GM23338 (cell line): ENCODE measurements at regions not wholly inside any gene's neighbourhood (a gene's known extent, or its start where the extent isn't known, plus 50 kb on each side); places are given as distances from the start of the nearest gene placed in this dataset.

Experiments
- ATAC-seq: fragments of 200-7000 bp; cut with Tn5 transposase; 3 replicates; pipeline ENCODE4 v1.9.1; 2020
- DNase-seq: peaks from one replicate; pipeline ENCODE4 v3.0.0-alpha.2; 2015; ENCODE audit warnings: low spot score
- H2AFZ ChIP-seq: fragments of 200-600 bp; sonication (generic); 2 replicates; pipeline ENCODE4 v1.8.0; 2016; ENCODE audit warnings: antibody characterized with exemption, mild to moderate bottlenecking, moderate library complexity
- H3F3A ChIP-seq: fragments of 200-600 bp; sonication (generic); replicated peaks from 2 replicates; pipeline ENCODE4 v1.8.0; 2017; ENCODE audit warnings: antibody characterized with exemption, mixed run types, low read depth
- H3K27ac ChIP-seq: fragments of 200-600 bp; sonication (generic); 2 replicates; pipeline ENCODE4 v1.6.1; 2016; ENCODE audit warnings: low read depth
- H3K27me3 ChIP-seq: fragments of 200-600 bp; sonication (generic); 2 replicates; pipeline ENCODE4 v1.8.0; 2016; ENCODE audit warnings: mild to moderate bottlenecking, mixed run types, moderate library complexity; ENCODE audit not compliant: insufficient read depth
- H3K36me3 ChIP-seq: fragments of 200-600 bp; sonication (generic); 2 replicates; pipeline ENCODE4 v1.8.0; 2016; ENCODE audit warnings: mild to moderate bottlenecking; ENCODE audit not compliant: insufficient read depth
- H3K4me1 ChIP-seq: fragments of 200-600 bp; sonication (generic); 2 replicates; pipeline ENCODE4 v1.8.0; 2016; ENCODE audit warnings: mild to moderate bottlenecking, moderate library complexity; ENCODE audit not compliant: insufficient read depth
- H3K4me2 ChIP-seq: fragments of 200-600 bp; sonication (generic); 2 replicates; pipeline ENCODE4 v1.7.1; 2017; ENCODE audit warnings: mixed run types
- H3K4me3 ChIP-seq: fragments of 200-600 bp; sonication (generic); 2 replicates; pipeline ENCODE4 v1.6.1; 2016; ENCODE audit warnings: mixed run types
- H3K79me2 ChIP-seq: fragments of 200-600 bp; sonication (generic); replicated peaks from 2 replicates; pipeline ENCODE4 v1.8.0; 2017; ENCODE audit warnings: mild to moderate bottlenecking; ENCODE audit not compliant: insufficient read depth
- H3K9me2 ChIP-seq: fragments of 200-600 bp; sonication (generic); 2 replicates; pipeline ENCODE4 v1.8.0; 2017; ENCODE audit not compliant: insufficient read depth
- H4K20me1 ChIP-seq: fragments of 200-600 bp; sonication (generic); replicated peaks from 2 replicates; pipeline ENCODE4 v1.8.0; 2017; ENCODE audit warnings: mild to moderate bottlenecking; ENCODE audit not compliant: insufficient read depth
- H3K27ac Mint-ChIP-seq: 2 replicates; pipeline ENCODE4 v1.8.0; 2020; ENCODE audit warnings: inconsistent platforms, mild to moderate bottlenecking, moderate library complexity, mixed read lengths
- H3K27me3 Mint-ChIP-seq: 3 replicates; pipeline ENCODE4 v1.8.0; 2022; ENCODE audit warnings: low read depth, mild to moderate bottlenecking, moderate library complexity, mixed read lengths, inconsistent platforms; ENCODE audit not compliant: insufficient read depth, poor library complexity
- H3K36me3 Mint-ChIP-seq: 3 replicates; pipeline ENCODE4 v1.8.0; 2021; ENCODE audit warnings: low read depth, mild to moderate bottlenecking, inconsistent platforms, moderate library complexity, mixed read lengths
- H3K4me1 Mint-ChIP-seq: 3 replicates; pipeline ENCODE4 v1.8.0; 2020; ENCODE audit warnings: mild to moderate bottlenecking, inconsistent platforms, mixed read lengths
- H3K4me3 Mint-ChIP-seq: 3 replicates; pipeline ENCODE4 v1.8.0; 2021; ENCODE audit warnings: moderate library complexity, mild to moderate bottlenecking, inconsistent platforms, mixed read lengths
- H3K9me3 Mint-ChIP-seq: 3 replicates; pipeline ENCODE4 v1.8.0; 2020; ENCODE audit warnings: moderate library complexity, mild to moderate bottlenecking, inconsistent platforms, mixed read lengths
- CREB1 ChIP-seq: fragments of 250-450 bp; sonication (Bioruptor Pico); IDR thresholded peaks from 2 replicates; pipeline ENCODE4 v1.5.0; 2020; ENCODE audit warnings: low read depth, mild to moderate bottlenecking, moderate library complexity
- EZH2 ChIP-seq: fragments of 200-600 bp; sonication (generic); IDR thresholded peaks from one replicate; pipeline ENCODE4 v1.8.0; 2017; ENCODE audit warnings: antibody characterized with exemption, mild to moderate bottlenecking, low read depth; ENCODE audit not compliant: unreplicated experiment
- EZH2phosphoT487 ChIP-seq: fragments of 200-600 bp; sonication (generic); IDR thresholded peaks from one replicate; pipeline ENCODE4 v1.8.1; 2018; ENCODE audit warnings: antibody characterized with exemption; ENCODE audit not compliant: unreplicated experiment
- JUNB ChIP-seq: IDR thresholded peaks from one replicate; pipeline ENCODE4 v1.6.1; 2016; ENCODE audit warnings: antibody characterized with exemption; ENCODE audit not compliant: unreplicated experiment
- NANOG ChIP-seq: IDR thresholded peaks from 2 replicates; pipeline ENCODE4 v1.6.1; 2016; ENCODE audit warnings: antibody characterized with exemption, borderline replicate concordance
- POLR2AphosphoS5 ChIP-seq: IDR thresholded peaks from 2 replicates; pipeline ENCODE4 v1.6.1; 2016; ENCODE audit warnings: antibody characterized with exemption, low read depth
- STAT1 ChIP-seq: IDR thresholded peaks from one replicate; pipeline ENCODE4 v1.6.1; 2016; ENCODE audit warnings: antibody characterized with exemption; ENCODE audit not compliant: unreplicated experiment
- ZNF114 ChIP-seq: fragments of 250-450 bp; sonication (Bioruptor Pico); IDR thresholded peaks from 2 replicates; pipeline ENCODE4 v1.5.0; 2020; ENCODE audit warnings: mild to moderate bottlenecking, moderate library complexity
- ZNF331 ChIP-seq: fragments of 250-450 bp; sonication (Bioruptor Pico); IDR thresholded peaks from 2 replicates; pipeline ENCODE4 v1.5.0; 2020; ENCODE audit warnings: low read depth, mild to moderate bottlenecking, moderate library complexity
- TF ChIP-seq, protein P1 (sequence below): fragments of 250-450 bp; sonication (Bioruptor Pico); IDR thresholded peaks from 2 replicates; pipeline ENCODE4 v1.5.0; 2020; ENCODE audit warnings: mild to moderate bottlenecking, moderate library complexity
- TF ChIP-seq, protein P2 (sequence below): IDR thresholded peaks from 2 replicates; pipeline ENCODE4 v1.6.1; 2016; ENCODE audit warnings: antibody characterized with exemption
- TF ChIP-seq, protein P3 (sequence below), 2 experiments: fragments of 200-600 bp in 1 of 2; sonication (generic) in 1 of 2; conservative IDR thresholded peaks; 2 replicates each; pipeline versions ENCODE4 v1.5.1 to v1.6.1; 2016 to 2017; ENCODE audit warnings: antibody characterized with exemption in 2 of 2, low read depth in 2 of 2, mild to moderate bottlenecking in 2 of 2, moderate library complexity in 1 of 2
- TF ChIP-seq, protein P4 (sequence below): IDR thresholded peaks from one replicate; pipeline ENCODE4 v1.6.1; 2018; ENCODE audit warnings: antibody characterized with exemption; ENCODE audit not compliant: unreplicated experiment

DNA sequence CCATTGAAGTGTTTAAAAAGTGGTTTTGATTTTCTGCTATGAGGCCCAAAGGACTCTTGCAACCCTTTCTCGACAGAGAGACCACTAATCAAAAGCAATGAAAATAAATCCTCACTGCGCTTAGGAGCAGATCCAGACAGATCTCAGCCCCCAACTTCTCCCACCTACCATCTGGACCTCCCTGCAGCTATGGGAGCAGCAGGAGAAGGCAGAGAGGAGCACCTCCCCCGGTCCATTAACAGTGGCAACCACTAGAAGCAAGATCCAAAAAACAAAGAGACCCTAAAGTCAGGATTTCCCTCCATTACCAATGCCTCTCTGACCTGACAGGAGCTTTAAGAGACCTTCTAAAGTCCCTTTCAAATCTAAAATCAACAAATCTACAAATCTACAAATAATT, 99.0 kb upstream of the LSM8 start:
- ATAC-seq: peak; percentile 62; the same call in 2 of the 3 replicates
- no peaks in the 10 kb centered on the region for H3F3A ChIP-seq

More for the DNA sequence above, 99.0 kb upstream of the LSM8 start:
- Mint-ChIP-seq H3K27ac (0 out of 2 replicates have a peak overlapping the region, but pooled peaks have one; percentile 60), H3K36me3 (no peaks in the 10 kb centered on the region), H3K4me3 (no peak overlapping the region), H3K27me3 (peaks cover 4% of the 10 kb centered on the region), H3K9me3 (no peaks in the 10 kb centered on the region; the same call in 2 of the 3 replicates), H3K4me1 (peaks cover 15% of the 10 kb centered on the region)
- Histone ChIP-seq H3K36me3 (no peaks in the 10 kb centered on the region), H3K4me1 (no peaks in the 10 kb centered on the region), H3K4me3 (no peak overlapping the region), H2AFZ (peak overlapping the region; percentile 19; the same call in 1 of the 2 replicates), H3K27me3 (no peaks in the 10 kb centered on the region), H3K9me2 (no peaks in the 10 kb centered on the region), H4K20me1 (no peaks in the 10 kb centered on the region), H3K79me2 (no peaks in the 10 kb centered on the region), H3K4me2 (no peak overlapping the region), H3K27ac (no peak overlapping the region)
- DNase-seq: peak; percentile 11
- no peak for TF ChIP-seq JUNB
- TF ChIP-seq, protein P1, sequence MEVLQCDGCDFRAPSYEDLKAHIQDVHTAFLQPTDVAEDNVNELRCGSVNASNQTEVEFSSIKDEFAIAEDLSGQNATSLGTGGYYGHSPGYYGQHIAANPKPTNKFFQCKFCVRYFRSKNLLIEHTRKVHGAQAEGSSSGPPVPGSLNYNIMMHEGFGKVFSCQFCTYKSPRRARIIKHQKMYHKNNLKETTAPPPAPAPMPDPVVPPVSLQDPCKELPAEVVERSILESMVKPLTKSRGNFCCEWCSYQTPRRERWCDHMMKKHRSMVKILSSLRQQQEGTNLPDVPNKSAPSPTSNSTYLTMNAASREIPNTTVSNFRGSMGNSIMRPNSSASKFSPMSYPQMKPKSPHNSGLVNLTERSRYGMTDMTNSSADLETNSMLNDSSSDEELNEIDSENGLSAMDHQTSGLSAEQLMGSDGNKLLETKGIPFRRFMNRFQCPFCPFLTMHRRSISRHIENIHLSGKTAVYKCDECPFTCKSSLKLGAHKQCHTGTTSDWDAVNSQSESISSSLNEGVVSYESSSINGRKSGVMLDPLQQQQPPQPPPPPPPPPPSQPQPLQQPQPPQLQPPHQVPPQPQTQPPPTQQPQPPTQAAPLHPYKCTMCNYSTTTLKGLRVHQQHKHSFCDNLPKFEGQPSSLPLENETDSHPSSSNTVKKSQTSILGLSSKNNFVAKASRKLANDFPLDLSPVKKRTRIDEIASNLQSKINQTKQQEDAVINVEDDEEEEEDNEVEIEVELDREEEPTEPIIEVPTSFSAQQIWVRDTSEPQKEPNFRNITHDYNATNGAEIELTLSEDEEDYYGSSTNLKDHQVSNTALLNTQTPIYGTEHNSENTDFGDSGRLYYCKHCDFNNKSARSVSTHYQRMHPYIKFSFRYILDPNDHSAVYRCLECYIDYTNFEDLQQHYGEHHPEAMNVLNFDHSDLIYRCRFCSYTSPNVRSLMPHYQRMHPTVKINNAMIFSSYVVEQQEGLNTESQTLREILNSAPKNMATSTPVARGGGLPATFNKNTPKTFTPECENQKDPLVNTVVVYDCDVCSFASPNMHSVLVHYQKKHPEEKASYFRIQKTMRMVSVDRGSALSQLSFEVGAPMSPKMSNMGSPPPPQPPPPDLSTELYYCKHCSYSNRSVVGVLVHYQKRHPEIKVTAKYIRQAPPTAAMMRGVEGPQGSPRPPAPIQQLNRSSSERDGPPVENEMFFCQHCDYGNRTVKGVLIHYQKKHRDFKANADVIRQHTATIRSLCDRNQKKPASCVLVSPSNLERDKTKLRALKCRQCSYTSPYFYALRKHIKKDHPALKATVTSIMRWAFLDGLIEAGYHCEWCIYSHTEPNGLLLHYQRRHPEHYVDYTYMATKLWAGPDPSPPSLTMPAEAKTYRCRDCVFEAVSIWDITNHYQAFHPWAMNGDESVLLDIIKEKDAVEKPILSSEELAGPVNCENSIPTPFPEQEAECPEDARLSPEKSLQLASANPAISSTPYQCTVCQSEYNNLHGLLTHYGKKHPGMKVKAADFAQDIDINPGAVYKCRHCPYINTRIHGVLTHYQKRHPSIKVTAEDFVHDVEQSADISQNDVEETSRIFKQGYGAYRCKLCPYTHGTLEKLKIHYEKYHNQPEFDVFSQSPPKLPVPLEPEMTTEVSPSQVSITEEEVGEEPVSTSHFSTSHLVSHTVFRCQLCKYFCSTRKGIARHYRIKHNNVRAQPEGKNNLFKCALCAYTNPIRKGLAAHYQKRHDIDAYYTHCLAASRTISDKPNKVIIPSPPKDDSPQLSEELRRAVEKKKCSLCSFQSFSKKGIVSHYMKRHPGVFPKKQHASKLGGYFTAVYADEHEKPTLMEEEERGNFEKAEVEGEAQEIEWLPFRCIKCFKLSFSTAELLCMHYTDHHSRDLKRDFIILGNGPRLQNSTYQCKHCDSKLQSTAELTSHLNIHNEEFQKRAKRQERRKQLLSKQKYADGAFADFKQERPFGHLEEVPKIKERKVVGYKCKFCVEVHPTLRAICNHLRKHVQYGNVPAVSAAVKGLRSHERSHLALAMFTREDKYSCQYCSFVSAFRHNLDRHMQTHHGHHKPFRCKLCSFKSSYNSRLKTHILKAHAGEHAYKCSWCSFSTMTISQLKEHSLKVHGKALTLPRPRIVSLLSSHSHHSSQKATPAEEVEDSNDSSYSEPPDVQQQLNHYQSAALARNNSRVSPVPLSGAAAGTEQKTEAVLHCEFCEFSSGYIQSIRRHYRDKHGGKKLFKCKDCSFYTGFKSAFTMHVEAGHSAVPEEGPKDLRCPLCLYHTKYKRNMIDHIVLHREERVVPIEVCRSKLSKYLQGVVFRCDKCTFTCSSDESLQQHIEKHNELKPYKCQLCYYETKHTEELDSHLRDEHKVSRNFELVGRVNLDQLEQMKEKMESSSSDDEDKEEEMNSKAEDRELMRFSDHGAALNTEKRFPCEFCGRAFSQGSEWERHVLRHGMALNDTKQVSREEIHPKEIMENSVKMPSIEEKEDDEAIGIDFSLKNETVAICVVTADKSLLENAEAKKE (CRISPR knock-in tag): no peak
- TF ChIP-seq EZH2: no peak
- no peak for TF ChIP-seq ZNF114 (CRISPR knock-in tag)
- no peak for TF ChIP-seq STAT1
- TF ChIP-seq POLR2AphosphoS5: no peak
- TF ChIP-seq, protein P2, sequence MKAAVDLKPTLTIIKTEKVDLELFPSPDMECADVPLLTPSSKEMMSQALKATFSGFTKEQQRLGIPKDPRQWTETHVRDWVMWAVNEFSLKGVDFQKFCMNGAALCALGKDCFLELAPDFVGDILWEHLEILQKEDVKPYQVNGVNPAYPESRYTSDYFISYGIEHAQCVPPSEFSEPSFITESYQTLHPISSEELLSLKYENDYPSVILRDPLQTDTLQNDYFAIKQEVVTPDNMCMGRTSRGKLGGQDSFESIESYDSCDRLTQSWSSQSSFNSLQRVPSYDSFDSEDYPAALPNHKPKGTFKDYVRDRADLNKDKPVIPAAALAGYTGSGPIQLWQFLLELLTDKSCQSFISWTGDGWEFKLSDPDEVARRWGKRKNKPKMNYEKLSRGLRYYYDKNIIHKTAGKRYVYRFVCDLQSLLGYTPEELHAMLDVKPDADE: no peak
- no peak for TF ChIP-seq EZH2phosphoT487
- TF ChIP-seq, protein P3, sequence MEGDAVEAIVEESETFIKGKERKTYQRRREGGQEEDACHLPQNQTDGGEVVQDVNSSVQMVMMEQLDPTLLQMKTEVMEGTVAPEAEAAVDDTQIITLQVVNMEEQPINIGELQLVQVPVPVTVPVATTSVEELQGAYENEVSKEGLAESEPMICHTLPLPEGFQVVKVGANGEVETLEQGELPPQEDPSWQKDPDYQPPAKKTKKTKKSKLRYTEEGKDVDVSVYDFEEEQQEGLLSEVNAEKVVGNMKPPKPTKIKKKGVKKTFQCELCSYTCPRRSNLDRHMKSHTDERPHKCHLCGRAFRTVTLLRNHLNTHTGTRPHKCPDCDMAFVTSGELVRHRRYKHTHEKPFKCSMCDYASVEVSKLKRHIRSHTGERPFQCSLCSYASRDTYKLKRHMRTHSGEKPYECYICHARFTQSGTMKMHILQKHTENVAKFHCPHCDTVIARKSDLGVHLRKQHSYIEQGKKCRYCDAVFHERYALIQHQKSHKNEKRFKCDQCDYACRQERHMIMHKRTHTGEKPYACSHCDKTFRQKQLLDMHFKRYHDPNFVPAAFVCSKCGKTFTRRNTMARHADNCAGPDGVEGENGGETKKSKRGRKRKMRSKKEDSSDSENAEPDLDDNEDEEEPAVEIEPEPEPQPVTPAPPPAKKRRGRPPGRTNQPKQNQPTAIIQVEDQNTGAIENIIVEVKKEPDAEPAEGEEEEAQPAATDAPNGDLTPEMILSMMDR (conservative IDR thresholded peaks at IDR 0.05; ENCODE audit: low read depth in 2 of 2): no peak
- no peak for TF ChIP-seq ZNF331 (CRISPR knock-in tag)
- no peak for TF ChIP-seq CREB1 (CRISPR knock-in tag)
- TF ChIP-seq NANOG: no peak
- TF ChIP-seq, protein P4, sequence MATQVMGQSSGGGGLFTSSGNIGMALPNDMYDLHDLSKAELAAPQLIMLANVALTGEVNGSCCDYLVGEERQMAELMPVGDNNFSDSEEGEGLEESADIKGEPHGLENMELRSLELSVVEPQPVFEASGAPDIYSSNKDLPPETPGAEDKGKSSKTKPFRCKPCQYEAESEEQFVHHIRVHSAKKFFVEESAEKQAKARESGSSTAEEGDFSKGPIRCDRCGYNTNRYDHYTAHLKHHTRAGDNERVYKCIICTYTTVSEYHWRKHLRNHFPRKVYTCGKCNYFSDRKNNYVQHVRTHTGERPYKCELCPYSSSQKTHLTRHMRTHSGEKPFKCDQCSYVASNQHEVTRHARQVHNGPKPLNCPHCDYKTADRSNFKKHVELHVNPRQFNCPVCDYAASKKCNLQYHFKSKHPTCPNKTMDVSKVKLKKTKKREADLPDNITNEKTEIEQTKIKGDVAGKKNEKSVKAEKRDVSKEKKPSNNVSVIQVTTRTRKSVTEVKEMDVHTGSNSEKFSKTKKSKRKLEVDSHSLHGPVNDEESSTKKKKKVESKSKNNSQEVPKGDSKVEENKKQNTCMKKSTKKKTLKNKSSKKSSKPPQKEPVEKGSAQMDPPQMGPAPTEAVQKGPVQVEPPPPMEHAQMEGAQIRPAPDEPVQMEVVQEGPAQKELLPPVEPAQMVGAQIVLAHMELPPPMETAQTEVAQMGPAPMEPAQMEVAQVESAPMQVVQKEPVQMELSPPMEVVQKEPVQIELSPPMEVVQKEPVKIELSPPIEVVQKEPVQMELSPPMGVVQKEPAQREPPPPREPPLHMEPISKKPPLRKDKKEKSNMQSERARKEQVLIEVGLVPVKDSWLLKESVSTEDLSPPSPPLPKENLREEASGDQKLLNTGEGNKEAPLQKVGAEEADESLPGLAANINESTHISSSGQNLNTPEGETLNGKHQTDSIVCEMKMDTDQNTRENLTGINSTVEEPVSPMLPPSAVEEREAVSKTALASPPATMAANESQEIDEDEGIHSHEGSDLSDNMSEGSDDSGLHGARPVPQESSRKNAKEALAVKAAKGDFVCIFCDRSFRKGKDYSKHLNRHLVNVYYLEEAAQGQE: no peak
